Gastrocnemius medialis (tissue), 4 donors: ENCODE measurements at regions not wholly inside any gene's neighbourhood (a gene's known extent, or its start where the extent isn't known, plus 50 kb on each side); places are given as distances from the start of the nearest gene placed in this dataset.

Source experiments
- ATAC-seq, 2 donors: fragments of 150-250 bp; one replicate each; pipeline ENCODE4 v1.9.1; 2016
- DNase-seq, 2 donors: peaks; one replicate each; pipeline ENCODE4 v3.0.0-alpha.2; 2019
- H3K27ac ChIP-seq, 4 donors: fragments of 200-600 bp; sonication (generic); 1 replicate in 1 of 4; 2 replicates in 3 of 4; pipeline ENCODE4 v1.5.1; 2016 to 2018; ENCODE audit warnings: mild to moderate bottlenecking in 2 of 4, moderate library complexity in 1 of 4
- H3K27me3 ChIP-seq, 3 donors: fragments of 200-600 bp; sonication (generic) in 2 of 3; 1 replicate in 1 of 3; 2 replicates in 2 of 3; pipeline versions ENCODE4 v1.5.1 to v1.6.0; 2016 to 2019; ENCODE audit warnings: mild to moderate bottlenecking in 1 of 3, moderate library complexity in 1 of 3
- H3K36me3 ChIP-seq, 2 donors: fragments of 200-600 bp; sonication (generic) in 1 of 2; one replicate each; pipeline ENCODE4 v1.5.1; 2017 to 2018
- H3K4me1 ChIP-seq, 2 donors: fragments of 200-600 bp; sonication (generic) in 1 of 2; one replicate each; pipeline ENCODE4 v1.5.1; 2016 to 2017; ENCODE audit warnings: mild to moderate bottlenecking in 2 of 2
- H3K4me3 ChIP-seq, 4 donors: fragments of 200-600 bp; sonication (generic) in 3 of 4; 1 replicate in 1 of 4; 2 replicates in 3 of 4; pipeline ENCODE4 v1.5.1; 2016 to 2019; ENCODE audit warnings: mild to moderate bottlenecking in 2 of 4
- H3K9me3 ChIP-seq, 3 donors: fragments of 200-600 bp; sonication (generic) in 2 of 3; 1 replicate in 1 of 3; 2 replicates in 2 of 3; pipeline ENCODE4 v1.5.1; 2016 to 2019
- POLR2A ChIP-seq, 2 donors: fragments of 450-650 bp; IDR thresholded peaks; one replicate each; pipeline ENCODE4 v1.6.1; 2017; ENCODE audit warnings: antibody characterized with exemption in 2 of 2, mild to moderate bottlenecking in 2 of 2, moderate library complexity in 2 of 2
- in situ Hi-C, 4 donors: fragments of 200-750 bp; cut with MboI; loops; one replicate each; pipeline versions ENCODE4 v1.15.0 to v1.8.0; 2017; ENCODE audit warnings: low sequenced_read_pairs in 4 of 4
- intact Hi-C: fragments of 100-400 bp; cut with DNase I; formaldehyde crosslinking; loops from one replicate; pipeline ENCODE4 v1.15.1; 2023; ENCODE audit warnings: low total_unique reads
- TF ChIP-seq, protein P1 (sequence below), 5 experiments: fragments of 450-650 bp in 3 of 5; fragments of 200-600 bp in 2 of 5; sonication (generic) in 2 of 5; IDR thresholded peaks in 4 of 5; conservative IDR thresholded peaks in 1 of 5; 1 replicate in 4 of 5; 2 replicates in 1 of 5; pipeline ENCODE4 v1.5.1; 2016 to 2019; ENCODE audit warnings: antibody characterized with exemption in 5 of 5, mild to moderate bottlenecking in 3 of 5, moderate library complexity in 3 of 5

DNA sequence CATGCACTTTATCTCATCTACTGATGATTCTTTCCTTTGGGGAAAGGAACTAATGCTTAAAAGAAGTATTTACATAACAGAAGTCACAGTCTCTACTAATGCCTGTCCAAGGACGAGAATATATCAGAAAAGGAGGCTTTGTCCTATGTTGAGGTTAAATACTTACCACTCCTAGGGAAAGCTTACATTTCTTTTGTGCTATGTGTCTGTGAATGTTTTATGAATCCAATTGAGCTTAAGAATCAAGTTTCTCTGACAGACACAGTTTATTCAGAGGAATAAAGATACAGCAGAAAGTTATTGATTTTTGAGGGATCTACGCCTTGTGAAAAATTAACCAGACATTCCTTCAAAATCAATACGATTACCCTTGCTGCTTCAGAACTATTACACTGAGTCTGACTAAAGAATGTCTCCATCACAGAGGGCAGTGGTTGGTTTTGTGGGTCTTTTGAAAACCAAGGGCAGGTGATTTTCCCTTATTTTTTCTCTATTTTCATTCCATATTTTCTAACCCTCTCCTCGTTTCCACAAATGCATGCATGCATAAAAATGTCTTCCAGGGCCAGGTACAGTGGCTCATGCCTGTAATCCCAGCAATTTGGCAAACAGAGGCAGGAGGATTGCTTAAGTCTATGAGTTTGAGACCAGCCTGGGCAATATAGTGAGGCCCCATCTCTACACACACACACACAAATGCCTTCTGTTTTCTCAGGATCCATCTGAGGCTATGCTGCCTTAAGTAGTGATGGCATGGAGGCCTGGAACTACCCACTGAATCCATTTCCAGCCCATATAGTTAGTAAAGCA lies 1095.1 kb downstream of the GALC start:
- intact Hi-C loops, result no loop called here
- Histone ChIP-seq H3K27me3 (no peaks in the 10 kb centered on the region), H3K4me3 (no peak overlapping the region), H3K4me1 (no peaks in the 10 kb centered on the region), H3K9me3 (no peaks in the 10 kb centered on the region), H3K36me3 (no peaks in the 10 kb centered on the region), H3K27ac (no peak overlapping the region)
- no peak for ATAC-seq
- in situ Hi-C loops, result no loop called here
- TF ChIP-seq, protein P1, sequence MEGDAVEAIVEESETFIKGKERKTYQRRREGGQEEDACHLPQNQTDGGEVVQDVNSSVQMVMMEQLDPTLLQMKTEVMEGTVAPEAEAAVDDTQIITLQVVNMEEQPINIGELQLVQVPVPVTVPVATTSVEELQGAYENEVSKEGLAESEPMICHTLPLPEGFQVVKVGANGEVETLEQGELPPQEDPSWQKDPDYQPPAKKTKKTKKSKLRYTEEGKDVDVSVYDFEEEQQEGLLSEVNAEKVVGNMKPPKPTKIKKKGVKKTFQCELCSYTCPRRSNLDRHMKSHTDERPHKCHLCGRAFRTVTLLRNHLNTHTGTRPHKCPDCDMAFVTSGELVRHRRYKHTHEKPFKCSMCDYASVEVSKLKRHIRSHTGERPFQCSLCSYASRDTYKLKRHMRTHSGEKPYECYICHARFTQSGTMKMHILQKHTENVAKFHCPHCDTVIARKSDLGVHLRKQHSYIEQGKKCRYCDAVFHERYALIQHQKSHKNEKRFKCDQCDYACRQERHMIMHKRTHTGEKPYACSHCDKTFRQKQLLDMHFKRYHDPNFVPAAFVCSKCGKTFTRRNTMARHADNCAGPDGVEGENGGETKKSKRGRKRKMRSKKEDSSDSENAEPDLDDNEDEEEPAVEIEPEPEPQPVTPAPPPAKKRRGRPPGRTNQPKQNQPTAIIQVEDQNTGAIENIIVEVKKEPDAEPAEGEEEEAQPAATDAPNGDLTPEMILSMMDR (IDR thresholded peaks at IDR 0.05 in 4 of 5, conservative IDR thresholded peaks at IDR 0.05 in 1 of 5), result no peak
- TF ChIP-seq POLR2A (IDR thresholded peaks at IDR 0.05), result no peak
- no peak for DNase-seq

DNA sequence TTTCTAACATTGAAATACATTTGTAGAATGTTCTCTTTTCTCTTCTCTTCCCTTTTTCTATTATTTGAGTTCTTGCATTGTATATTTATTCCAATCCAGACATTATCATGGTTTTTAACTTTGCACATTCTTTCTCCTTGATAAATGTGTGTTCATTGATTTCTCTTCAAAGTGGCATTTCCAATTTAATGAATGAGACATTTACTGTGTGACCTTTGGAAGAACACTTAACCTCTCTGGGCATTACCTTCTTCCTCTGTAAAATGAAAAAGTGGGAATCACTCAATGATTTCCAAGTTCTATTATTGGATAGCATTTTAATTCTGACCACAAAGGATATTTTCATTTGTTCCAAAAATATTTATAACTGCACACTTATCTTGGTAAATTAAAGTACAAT lies 1095.8 kb downstream of the GALC start:
- ATAC-seq (no peak), DNase-seq (no peak)
- Histone ChIP-seq H3K4me1 (no peaks in the 10 kb centered on the region), H3K27ac (no peak overlapping the region), H3K9me3 (no peaks in the 10 kb centered on the region), H3K27me3 (no peaks in the 10 kb centered on the region), H3K4me3 (no peak overlapping the region), H3K36me3 (no peaks in the 10 kb centered on the region)
- TF ChIP-seq POLR2A (IDR thresholded peaks at IDR 0.05), result no peak
- TF ChIP-seq, protein P1 (IDR thresholded peaks at IDR 0.05 in 4 of 5, conservative IDR thresholded peaks at IDR 0.05 in 1 of 5), result no peak
- in situ Hi-C loops (no loop called here), intact Hi-C loops (no loop called here)

DNA sequence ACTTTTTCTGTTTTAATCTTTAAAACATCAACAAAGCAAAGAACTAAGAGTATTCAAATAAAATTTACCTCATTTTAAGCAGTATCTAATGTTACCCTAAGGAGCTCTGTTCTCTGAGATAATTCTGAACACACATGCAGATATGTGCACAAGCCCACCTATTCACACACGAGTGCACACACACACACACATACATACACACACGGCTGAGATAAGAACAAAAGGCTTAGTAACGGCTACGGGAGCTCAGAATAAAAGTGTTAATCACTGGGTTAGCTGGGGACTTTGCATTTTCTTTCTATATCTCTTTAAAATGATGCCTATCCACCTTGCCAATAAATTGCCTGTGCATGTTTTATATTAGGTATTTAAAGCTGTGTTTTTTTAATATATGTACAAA lies 1096.3 kb downstream of the GALC start:
- no peak for ATAC-seq
- Histone ChIP-seq H3K9me3 (no peaks in the 10 kb centered on the region), H3K27ac (no peak overlapping the region), H3K27me3 (no peaks in the 10 kb centered on the region), H3K36me3 (no peaks in the 10 kb centered on the region), H3K4me1 (no peaks in the 10 kb centered on the region), H3K4me3 (no peak overlapping the region)
- in situ Hi-C loops, result no loop called here
- intact Hi-C loops, result no loop called here
- no peak for DNase-seq
- no peak for TF ChIP-seq POLR2A (IDR thresholded peaks at IDR 0.05)
- TF ChIP-seq, protein P1 (IDR thresholded peaks at IDR 0.05 in 4 of 5, conservative IDR thresholded peaks at IDR 0.05 in 1 of 5), result no peak

DNA sequence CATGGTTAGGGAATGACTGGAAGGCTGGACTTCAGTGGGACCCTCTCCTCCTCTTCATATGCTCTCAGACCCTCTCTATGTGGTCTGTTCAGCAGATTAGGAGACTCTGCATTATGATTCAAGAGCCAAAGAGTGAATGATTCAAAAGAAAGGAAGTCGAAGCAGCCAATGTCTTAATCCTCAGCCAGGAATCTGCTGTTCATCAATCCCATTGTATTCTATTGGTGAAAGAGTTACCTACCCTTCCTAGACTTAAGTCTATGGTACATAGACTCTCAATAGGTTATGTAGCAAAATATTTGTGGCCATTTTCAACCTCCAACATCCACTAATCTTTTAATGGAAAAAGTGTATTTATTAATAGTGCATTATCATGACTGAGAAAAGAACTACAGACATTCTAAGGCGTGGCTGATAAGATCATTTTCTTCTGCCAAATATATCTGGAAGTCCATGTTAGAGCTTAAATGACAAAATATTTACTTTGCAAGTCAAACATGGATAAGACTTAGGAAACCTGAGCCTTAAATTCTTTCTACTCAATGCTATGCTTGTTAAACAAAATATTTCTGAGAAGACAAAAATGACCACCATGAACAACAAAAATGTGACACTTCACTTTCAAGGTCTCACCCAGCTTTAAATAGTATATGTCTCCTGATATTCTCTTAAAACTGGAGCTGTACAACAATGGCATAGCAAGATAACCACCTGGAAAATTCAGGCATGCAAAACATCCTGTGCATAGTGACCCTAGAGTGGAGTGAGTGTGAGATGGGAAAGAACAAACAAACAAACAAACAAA lies 1100.6 kb downstream of the GALC start:
- Histone ChIP-seq H3K9me3 (no peaks in the 10 kb centered on the region), H3K27me3 (no peaks in the 10 kb centered on the region), H3K36me3 (no peaks in the 10 kb centered on the region), H3K4me3 (no peak overlapping the region), H3K4me1 (no peaks in the 10 kb centered on the region), H3K27ac (no peak overlapping the region)
- ATAC-seq (no peak), DNase-seq (no peak)
- TF ChIP-seq POLR2A (IDR thresholded peaks at IDR 0.05), result no peak
- TF ChIP-seq, protein P1 (IDR thresholded peaks at IDR 0.05 in 4 of 5, conservative IDR thresholded peaks at IDR 0.05 in 1 of 5), result no peak
- intact Hi-C loops, result no loop called here
- in situ Hi-C loops, result no loop called here
